ENCODE measurements at regions not wholly inside any gene's neighbourhood (a gene's known extent, or its start where the extent isn't known, plus 50 kb on each side); places are given as distances from the start of the nearest gene placed in this dataset.
"Not testable (repeated sequence)": the region's sequence is repeated elsewhere in the genome, so short reads cannot be mapped to it uniquely, and the experiment has no call there.

- no peak for DNase-seq
Measured at GRCh38 chrX:73940893-73941470, 88.5 kb upstream of the XIST start.

- not testable (repeated sequence) for DNase-seq
Measured at GRCh38 chrX:73937843-73938242, 85.3 kb upstream of the XIST start.

GRCh38 chrX:73932522-73932921 is 80.0 kb upstream of the XIST start:
- DNase-seq = no peak

- no peak for DNase-seq
Measured at GRCh38 chrX:73930300-73930699, 77.8 kb upstream of the XIST start.

- no peak for DNase-seq
Measured at GRCh38 chrX:73922856-73923455, 70.4 kb upstream of the XIST start.

- DNase-seq = no peak
Measured at GRCh38 chrX:73916931-73917667, 64.6 kb upstream of the XIST start.

- no peak for DNase-seq
Measured at GRCh38 chrX:73916489-73916888, 64.0 kb upstream of the XIST start.

- not testable (repeated sequence) for DNase-seq
Measured at GRCh38 chrX:73914792-73915191, 62.3 kb upstream of the XIST start.

GRCh38 chrX:73913580-73913979 is 61.1 kb upstream of the XIST start:
- no peak for DNase-seq

- DNase-seq = not testable (repeated sequence)
Measured at GRCh38 chrX:73911946-73912345, 59.4 kb upstream of the XIST start.

- DNase-seq = not testable (repeated sequence)
Measured at GRCh38 chrX:73905749-73906374, 53.3 kb upstream of the XIST start.

GRCh38 chrX:73903941-73904340 is 51.4 kb upstream of the XIST start:
- no peak for DNase-seq

Data from cerebellar nuclear complex (tissue), 1 donor.